GM12873 (cell line): ENCODE measurements at regions not wholly inside any gene's neighbourhood (a gene's known extent, or its start where the extent isn't known, plus 50 kb on each side); places are given as distances from the start of the nearest gene placed in this dataset.

Experiments used
- TF ChIP-seq, protein P1 (sequence below): IDR thresholded peaks from 2 replicates; pipeline ENCODE4 v1.5.1; 2012; ENCODE audit warnings: low read depth, mild to moderate bottlenecking, moderate library complexity, low read length, control low read depth; ENCODE audit not compliant: insufficient read depth; ENCODE audit errors: missing control alignments

DNA sequence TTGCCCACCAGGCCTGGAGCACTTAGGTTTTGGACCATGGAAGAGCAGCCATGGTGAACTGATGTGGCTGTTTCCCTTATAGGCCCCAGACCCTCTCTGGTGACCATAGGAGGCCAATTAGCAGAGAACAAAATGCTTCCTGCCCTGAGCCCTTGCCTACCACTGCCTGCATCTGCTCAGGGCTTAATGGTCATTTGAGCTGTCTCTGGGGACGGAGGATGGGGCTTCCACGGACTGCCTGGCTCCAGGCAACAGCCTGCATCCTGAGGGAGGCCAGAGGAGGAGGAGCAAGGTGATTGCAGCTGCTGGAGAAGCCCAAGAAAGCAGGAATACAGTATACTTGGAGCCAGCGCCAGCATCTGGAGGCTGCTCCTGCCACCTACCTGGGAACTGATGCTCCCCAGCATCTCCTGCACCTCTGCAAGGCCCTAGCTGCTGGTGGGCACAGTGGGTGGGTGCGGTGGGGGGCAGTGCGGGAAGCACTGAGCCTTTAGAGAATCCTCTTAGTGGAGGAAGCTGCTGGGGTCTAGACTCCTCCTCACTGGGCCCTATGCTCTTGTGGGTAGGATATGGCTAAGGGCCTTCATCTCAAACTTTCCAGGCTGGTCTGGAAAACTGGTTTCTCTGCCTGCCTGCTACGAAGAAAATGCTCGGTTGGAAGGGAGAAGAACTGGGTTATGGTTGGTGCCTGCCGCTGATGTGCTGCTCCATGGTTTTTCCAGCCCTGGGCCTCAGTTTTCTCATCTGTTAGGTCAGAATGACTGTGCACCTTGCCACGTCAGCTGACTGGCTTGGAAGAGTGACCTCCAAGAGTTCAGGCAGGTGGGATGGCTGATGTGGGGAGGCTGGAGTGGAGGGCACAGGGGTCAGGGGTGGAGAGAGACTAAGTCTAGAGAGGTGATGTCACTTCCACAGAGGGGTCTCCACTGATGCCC lies 158.8 kb upstream of the PJA1 start:
- TF ChIP-seq, protein P1, sequence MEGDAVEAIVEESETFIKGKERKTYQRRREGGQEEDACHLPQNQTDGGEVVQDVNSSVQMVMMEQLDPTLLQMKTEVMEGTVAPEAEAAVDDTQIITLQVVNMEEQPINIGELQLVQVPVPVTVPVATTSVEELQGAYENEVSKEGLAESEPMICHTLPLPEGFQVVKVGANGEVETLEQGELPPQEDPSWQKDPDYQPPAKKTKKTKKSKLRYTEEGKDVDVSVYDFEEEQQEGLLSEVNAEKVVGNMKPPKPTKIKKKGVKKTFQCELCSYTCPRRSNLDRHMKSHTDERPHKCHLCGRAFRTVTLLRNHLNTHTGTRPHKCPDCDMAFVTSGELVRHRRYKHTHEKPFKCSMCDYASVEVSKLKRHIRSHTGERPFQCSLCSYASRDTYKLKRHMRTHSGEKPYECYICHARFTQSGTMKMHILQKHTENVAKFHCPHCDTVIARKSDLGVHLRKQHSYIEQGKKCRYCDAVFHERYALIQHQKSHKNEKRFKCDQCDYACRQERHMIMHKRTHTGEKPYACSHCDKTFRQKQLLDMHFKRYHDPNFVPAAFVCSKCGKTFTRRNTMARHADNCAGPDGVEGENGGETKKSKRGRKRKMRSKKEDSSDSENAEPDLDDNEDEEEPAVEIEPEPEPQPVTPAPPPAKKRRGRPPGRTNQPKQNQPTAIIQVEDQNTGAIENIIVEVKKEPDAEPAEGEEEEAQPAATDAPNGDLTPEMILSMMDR: no peak

DNA sequence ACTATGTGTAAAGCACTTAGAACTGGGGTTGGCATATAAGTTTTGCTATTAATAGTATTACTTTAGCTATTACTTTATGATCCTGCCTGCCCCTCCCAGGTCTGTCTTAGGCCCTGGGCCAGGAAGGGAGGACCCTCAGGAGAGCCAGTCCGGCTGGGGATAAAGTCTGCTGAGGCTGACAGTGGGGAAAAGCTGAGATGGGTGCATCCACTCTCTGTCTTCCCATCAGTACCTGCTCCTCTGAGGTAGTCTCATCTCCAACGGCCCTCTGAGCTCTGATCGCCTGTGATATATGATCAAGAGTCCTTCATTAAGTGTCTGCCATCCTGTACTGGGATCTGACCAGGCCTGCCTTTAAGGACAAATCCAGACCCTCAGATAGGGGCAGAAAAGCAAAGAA lies 156.5 kb upstream of the PJA1 start:
- TF ChIP-seq, protein P1: no peak

DNA sequence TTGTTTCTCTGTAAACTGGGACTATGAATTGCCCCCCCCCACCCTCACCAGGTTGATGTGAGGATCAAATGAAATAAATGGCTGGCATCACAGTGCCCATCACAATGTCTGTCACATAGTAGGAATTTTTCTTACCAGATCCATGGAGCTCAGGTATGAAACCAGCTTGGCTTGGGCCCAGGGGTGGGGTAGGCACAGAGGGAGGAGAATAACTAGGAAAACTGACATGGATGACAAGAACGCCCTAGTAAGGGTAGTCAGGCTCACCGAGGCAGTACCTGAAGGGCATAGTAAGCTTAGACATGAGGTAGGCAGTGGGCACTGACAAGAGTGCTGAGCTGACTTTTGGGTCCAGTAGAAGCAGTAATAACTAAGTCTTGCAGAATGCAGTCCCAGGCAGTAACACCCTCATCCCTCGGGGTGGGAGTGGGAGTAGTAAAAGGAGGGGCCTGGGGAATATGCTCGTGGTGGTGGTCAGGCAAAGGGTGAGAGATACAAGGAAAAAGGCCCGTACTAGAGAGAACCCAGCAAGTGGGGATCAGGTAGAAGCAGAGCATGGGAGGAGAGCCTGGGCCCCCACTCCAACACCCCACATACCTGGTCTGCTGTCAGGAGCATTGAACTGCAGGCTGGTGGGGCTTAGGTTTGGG lies 155.9 kb upstream of the PJA1 start:
- TF ChIP-seq, protein P1: no peak

DNA sequence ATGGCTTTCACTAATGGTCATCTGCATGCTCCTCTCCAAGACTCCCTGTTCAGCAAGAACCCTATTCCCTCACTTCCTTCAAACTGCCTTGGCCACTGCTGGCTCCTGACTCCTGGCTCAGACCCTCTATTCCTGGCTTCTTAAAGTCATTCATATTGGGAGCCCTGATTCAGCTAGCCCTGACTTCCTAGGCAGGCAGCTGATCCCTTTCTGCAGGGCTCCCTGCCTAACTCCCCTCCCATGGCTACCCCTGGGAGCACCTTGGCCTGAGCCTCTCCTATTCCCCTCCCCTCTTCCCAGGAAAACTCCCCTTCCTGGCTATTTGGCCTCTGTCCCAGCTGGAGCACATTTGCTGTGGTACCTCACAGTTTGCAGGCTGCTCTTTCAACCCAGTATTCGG lies 154.9 kb upstream of the PJA1 start:
- TF ChIP-seq, protein P1: no peak

DNA sequence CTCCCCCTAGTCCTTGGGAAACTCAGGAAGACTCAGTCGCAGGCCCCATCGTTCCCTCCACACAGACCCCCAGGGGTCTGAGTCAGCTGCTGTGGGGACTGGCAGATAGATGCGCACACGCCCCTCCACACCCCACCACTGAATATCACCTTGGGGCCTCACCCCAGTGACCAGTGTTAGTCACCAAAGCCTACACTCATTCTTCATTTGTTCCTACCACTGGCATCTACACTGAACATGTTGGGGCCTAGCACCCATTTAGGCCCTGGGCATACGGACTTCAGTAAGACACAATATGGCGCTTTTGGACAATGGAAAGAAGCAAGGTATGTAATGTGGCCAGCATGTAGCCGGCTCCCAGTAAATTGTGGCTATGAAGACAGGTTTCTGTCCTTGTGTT lies 154.1 kb upstream of the PJA1 start:
- TF ChIP-seq, protein P1: no peak

DNA sequence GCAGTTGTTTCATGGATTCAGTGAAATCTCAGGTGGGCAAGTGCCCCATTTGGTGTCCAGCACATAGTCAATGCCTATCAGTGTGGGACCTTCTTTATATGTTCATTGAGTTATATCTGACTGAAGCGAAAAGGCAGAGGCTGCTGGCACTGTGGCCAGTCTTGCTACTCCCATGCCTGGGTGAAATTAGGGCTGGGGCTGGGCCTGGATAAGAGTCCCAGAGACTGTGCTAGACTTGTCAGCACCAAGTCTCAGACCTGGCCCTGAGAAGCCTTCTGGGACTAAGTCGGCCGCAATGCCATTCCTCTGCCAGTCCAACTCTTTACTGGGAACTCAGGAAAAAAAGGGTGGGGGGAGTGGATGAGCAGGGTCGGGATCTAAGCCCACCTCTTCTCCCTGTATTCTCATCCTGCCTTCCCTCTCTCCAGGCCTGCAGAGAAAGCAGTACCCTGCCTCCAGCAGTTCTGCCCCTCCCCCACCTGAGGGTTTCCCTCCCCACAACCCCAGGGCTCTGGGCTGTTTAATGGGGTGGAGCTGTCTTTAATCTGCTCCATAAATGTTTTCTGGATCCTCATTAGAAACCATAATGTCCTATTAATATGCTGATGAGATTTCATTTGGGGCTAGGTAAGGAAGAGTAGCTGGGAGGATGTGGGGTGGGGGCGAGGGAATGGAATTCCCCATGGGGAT lies 153.5 kb upstream of the PJA1 start:
- TF ChIP-seq, protein P1: no peak

DNA sequence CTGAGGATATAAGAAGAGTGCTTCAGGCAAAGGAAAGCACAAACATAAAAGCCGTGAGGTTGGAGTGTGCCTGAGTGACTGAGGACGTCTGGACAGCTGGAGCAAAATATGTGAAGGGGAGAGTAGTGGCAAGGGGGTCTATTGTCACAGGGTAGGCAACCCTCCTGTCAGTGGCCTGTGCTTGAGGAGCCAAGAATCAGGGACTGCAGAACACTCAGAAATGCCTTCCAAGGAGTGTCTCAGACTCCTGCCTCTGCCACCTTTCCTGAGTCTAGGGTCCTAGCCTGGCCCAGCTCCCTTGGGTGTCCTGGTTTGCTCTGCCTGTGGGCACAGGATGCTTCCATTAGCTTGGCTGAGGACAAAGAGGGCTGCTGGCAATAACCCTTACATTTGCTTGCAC lies 152.5 kb upstream of the PJA1 start:
- TF ChIP-seq, protein P1: no peak
